HG02973 (cell line): ENCODE measurements at regions not wholly inside any gene's neighbourhood (a gene's known extent, or its start where the extent isn't known, plus 50 kb on each side); places are given as distances from the start of the nearest gene placed in this dataset.
"Not testable (repeated sequence)": the region's sequence is repeated elsewhere in the genome, so short reads cannot be mapped to it uniquely, and the experiment has no call there.

ENCODE experiments used
- ATAC-seq: cut with Tn5 transposase; IDR thresholded peaks from one replicate; pipeline ENCODE4 v1.9.1; 2021; ENCODE audit warnings: moderate library complexity; ENCODE audit not compliant: unreplicated experiment

DNA sequence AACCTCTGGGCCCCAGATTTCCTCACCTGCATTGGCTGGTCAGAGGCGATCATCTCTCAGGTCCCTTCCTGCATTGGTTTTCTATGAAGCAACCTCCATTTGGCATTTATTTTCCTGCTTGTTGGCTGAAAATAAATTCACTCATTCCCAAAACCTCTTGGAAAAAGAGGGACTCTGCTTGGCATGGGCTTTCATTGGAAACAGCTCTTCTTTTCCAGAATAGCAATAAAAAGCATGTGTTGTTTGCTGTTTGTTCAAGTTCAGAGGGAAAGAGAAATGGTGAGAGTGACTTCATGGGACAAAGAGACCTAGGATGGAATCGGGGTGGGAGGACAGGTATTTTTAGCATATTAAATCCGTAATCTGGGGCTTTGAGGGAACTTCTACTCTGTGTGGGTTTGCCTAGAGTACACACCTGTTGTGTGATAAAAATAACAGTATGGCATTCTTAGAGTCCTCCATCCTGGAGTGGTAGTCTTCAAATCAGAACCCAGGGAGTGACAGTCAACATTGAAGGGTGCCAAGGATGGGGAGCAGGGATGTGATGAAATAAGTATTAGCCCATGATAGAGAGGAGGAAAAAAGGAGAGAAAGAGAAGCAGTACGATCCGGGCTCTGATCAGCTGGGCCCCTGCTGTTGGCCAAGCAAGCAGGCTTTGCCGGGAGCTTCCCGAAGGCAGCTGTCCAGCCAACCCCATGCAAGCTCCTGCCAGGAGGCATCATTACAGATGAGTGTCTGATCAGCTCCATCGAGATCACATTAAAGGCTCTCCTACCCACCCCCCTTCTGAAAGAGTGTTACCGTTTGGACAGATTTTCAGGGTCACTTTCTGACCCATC, 131.9 kb upstream of the NFIA start:
- no peak for ATAC-seq

DNA sequence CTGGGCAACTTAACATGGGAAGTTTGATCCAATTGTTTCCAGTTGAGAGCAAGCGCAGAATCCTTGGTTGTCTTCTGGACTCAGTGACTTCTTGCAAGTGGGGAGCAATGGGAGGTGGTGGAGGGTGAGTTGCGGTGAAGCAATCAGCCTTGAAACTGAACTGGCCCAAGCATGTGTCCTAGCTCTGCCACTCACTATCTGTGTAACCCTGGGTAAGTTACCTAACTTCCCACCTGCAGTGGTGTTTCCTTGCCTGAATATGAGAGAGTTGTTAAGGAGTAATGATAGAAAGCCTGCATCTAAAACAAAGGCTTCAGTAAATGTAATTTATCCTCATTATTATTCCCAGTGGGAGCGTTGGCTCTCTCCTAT, 132.5 kb upstream of the NFIA start:
- no peak for ATAC-seq

DNA sequence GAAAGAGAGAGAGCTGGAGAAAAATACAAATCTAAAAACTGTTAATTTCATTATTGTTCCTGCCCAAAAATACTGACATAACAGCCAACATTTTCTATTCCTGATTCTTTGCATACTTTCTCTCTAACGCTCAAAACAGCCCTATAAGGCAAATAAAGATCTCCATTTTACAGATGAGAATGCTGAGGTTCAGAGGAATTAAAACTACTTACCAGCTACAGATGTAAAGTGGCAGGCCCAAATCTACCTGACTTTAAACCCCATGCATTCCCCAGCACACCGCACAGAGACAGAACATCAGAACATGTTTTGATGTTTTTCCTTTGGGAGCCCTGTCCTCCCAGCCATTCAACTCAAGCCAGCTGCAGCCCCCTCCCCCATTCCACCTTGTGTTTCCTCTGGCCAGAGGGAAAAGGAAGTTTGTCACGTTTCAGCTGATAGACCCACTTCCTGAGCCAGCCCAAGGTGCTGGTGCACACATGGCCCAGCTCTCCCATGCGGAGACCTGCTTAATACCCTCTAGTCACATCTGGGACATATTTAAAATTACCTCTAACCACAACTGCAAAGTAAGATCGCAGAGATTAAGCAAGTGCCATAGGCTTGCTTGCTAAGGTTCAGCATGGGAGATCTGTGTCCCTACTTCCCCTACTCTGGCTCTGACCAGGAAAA, 133.1 kb upstream of the NFIA start:
- ATAC-seq = no peak

DNA sequence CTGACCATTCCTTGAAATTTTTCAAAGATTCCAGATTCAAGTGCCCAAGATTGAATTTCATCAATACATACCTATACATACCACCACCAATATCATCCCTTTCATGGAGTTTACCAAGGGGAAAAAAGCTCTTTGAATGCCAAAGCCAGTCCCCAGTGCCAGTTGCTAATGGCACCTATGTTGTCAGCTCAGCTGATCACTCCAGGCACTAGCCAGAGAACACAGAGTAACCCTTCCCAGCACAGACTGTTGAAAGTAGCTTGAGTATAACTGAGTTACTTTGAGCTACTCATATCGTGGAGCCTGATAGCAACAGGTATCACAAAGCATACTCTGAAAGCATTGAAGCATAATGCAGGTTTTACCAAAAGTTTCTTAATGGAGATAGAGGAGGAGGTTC, 133.9 kb upstream of the NFIA start:
- ATAC-seq = no peak

DNA sequence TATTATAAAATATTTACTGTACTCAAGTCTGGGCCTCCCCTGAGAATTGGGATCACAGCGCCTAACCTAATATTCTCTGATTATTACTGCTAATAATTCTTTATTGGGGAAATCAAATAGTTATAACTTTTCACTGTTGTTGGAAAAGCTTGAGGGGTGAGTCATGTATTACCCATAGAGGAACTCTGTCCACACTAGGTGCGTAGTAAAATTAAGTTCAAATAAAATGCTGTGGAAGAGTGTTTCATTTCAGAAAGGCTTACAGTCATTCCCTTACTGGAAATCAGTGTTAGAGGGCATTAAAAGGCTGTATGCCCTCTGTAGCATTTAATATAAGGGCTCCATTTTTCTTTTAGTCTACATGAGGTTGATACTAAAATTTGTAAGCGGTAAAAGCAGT, 135.0 kb upstream of the NFIA start:
- ATAC-seq = no peak

DNA sequence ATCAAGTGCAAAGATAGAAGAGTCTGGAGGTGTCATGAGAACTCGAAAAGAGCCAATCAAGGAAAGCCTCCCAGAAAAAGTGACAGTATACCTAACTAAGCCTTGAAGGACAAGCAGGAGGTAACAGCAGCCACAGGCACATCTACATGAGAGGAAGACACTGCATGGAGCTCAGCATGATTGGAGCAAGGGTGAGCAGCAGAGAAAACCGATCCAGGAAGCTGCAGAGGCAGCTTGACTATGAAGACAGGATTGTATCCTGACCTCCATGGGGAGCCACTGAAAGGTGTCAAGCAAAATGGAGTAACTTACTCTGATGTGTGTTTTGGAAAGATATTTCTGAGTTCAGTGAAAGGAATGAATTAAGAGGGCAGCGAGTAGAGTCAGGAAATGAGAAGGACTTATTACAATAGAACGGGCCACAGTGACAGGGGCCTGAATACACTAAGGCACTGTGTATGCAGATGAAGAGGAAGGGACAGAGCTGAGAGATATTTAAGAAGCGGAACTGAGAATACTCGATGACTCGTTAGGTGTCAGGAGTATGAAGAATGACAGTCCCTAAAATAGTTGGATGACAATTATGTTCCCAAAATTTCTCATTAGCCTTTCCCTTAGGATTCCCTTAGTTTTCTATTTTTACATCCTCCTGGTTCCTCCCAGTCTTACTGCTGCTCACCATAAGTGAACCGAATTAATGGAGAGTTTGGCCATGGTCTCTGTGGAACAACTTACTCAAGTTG, 139.3 kb upstream of the NFIA start:
- ATAC-seq = peak; percentile 99

GRCh38 chr1:60942291-60942690, 140.1 kb upstream of the NFIA start:
- ATAC-seq = no peak

DNA sequence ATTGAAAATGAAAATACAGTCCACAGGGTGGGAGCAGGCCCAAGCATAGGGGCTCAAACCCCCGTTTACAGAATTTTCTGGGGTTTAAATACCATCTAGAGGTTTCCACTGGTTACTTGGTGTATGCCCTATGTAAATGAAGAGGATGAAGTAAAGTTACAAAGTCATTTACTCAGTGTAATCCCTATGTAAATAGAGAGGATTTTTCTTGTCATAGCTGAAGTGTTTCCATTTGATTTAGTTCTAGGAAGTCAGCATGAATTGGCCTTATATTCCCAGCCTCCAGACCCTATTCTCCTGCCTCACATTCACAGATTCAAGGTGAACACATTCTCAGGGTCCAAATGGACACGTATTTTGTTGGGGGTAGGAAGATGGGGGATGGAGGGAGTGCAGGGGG, 141.7 kb upstream of the NFIA start:
- not testable (repeated sequence) for ATAC-seq

DNA sequence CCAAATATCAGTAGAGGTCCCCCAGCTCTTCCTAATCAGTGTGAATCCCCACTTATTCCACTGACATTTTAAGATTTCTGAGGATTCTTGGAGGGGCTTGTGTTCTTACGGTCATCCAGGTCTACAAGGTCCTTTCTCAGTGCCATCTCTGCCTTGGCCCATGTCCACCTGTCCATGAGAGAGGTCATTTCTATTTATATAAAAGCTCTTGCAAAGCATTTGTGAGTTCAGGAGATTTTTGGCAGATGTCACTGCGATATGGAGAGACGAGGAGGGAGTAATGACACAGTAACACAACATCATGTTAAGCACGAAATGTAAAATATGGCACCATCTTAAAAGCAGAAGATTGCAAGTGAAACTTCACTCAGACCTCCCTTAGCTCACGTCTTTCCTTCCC, 144.6 kb upstream of the NFIA start:
- ATAC-seq = no peak

DNA sequence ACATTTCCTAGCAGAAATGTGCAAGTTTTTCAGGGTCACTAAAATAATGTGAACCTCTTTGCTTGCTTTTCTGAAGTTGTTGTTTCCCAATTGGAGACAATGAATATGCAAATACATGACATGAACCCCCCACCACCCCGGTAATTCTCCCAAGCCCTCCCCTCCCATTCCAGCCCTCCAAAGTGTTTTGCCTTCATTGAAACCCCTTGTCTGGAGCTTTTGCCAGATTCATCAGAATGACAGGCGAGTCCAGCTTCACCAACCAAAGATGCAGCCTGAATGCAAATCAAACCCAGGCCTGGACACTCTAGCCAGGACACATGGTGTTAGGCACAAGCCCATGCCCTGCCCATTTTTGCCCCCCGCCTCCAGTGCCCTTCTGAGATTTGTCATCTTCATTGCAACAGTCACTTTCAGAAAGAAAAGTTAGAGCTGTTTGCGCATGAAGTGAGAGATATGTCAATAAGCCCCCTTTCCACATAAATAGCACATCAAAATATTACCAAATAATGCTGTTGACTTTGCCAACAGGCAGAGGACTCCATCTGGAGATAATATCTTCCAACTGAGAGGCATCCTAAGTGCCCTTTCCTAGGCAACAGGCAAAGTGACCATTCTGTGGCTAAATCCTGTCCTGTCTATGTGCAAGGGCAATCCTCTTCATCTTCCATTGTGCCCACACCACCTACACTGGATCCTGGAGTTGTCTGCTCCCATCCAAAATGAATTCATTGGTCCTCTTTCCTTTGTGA, 145.6 kb upstream of the NFIA start:
- no peak for ATAC-seq

DNA sequence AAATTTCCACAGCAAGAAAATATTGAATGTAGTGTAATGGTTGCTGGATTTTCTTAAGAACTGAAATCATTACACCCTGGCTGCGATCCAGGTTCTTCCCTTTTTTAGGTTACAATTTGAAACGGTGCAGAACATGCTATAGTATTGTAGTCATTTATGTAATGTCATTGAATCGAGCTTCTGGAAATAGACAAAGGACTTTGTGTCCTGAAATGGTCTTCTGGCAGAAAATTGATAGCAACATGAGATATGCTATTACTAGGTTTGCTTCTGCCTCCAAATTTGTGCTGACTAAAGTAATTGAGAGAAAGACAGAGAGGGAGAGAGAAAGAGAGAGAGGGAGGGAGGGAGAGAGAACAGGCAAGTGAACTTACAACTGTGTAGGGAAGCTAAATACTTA, 146.2 kb upstream of the NFIA start:
- ATAC-seq = no peak

DNA sequence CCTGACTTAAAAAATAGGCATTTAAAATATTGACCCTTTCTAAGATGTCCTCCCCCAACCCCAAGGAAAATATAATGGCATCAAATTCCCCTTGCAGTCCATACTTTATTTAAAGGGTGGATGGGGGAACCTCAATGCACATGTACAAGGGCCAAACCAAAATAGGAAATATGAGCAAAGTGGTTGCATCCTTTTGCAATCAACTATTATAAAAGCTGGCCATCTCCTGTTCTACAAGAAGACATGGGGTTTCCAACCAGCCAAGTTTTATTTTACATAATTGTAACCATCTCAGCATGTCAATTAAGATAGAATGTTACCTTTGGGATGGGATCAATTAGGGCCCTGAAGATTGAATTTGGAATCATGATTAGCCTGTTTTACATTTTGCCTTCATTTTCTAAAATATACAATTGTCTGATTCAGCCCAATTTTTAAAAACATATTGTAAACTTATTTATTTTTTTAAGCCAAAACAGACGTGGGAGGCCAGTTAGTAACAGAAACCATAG, 146.7 kb upstream of the NFIA start:
- ATAC-seq = no peak

DNA sequence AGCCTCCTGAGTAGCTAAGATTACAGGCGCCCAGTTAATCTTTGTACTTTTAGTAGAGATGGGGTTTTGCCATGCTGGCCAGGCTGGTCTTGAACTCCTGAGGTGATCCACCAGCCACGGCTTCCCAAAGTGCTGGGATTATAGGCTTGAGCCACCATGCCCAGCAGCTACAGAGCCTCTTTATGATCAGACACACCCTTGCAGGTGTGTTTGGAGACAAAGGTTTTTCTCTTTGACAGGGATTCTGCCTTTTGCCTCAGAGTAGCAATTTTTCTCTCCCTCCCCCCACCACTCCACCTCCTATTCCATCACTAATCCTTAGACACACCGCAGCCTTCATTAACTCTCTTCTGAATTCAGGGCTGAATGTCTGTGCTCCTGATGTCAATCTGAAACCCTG, 152.2 kb upstream of the NFIA start:
- ATAC-seq = no peak

DNA sequence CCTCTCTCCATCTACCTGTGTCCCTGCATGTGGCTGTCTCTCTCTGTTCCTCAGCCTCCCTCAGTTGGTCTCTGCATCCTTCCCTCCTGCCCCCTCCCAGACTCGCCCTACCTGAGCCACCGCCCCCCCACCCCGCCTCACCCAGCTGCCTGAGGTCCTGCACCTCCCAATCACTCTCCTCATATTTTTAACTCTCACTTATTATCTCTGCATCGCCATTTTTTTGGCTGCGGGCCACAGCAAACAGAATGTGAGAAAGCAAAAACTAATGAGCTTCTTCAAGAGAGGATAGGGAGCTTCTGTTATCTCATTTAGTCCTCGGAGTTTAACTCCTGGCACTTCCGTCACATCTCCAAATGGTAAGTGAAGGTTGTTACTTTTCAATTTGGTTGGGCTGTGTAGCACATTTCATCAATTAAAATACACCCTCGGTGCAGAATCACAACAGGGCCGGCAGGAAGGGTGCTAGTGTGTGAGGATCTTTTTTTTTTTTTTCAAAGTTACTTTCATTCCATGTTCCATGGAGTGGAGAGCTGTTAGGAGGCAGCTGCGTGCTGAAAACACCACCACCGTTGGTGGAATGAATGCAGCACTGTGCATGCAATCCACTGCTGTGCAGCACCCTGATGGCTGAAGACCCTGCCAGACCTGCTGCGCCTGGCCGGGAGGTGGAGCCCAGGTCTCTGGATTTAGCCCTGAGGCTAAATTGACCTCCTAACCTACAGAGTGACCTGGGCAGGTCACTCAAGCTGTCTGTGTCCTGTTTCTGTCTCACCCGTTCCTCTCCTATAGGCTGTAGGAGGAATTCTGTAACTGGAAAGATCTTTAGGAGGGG, 157.2 kb upstream of the NFIA start:
- ATAC-seq = no peak

GRCh38 chr1:60924165-60924564, 158.2 kb upstream of the NFIA start:
- no peak for ATAC-seq

GRCh38 chr1:60923389-60924087, 158.8 kb upstream of the NFIA start:
- ATAC-seq = no peak

DNA sequence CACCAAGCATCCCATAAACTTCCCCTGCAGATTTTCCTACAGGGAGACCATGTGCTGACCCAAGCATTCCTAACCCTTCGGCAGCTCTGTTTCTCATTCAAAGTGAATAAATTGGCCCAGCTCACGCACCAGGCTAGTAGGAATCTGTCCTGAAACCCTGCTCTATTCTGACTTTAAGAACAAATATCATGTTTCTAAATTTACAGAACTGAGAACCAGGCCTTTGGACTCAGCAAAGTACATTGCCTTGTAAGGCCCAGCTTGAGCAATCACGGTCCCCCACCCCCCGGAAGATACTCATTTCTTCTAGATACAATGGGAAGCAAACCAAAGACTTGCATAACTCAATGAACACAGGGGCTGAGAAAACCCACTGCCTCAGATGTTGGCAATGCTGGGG, 160.1 kb upstream of the NFIA start:
- ATAC-seq = no peak

DNA sequence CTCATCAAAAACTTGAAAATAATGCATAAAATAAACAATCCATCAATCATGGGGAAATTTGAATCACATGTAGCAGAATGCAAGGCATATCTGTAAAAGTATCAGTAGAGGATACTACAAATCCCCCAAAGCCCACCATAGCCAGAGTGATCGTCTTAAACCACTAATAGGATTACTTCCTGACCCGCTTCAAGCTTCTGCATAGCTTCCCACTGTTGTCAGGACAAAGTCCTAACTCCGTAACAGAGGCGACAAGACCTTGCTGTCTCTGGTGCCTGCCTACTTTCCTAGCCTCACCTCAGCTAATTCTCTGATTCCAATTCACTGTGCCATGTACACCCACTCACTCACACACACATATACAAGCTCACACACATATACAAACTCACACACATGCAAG, 161.2 kb upstream of the NFIA start:
- ATAC-seq = no peak

DNA sequence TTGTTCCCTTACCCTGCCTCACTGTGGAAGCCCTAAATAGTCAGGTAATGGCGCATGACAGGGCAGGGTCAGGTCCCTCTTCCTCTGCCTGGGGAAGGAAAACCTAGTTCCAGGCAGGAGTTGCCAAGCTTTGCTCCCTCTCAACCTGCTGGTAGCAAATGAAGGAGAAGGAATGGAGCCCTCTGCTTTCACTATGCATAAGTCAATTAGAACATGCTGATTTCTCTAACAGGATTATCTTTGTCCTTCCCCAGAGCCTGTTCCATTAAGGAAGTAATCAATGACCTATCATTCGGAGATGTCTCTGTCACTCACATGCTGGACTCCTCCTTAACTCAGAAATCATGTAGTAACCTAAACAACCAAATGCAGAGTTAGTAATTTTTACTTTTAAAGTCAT, 161.8 kb upstream of the NFIA start:
- ATAC-seq = no peak

- ATAC-seq = no peak
These were observed 163.5 kb upstream of the NFIA start for GRCh38 chr1:60918867-60919266.
